Peyer's patch (tissue), 4 donors: ENCODE measurements at regions not wholly inside any gene's neighbourhood (a gene's known extent, or its start where the extent isn't known, plus 50 kb on each side); places are given as distances from the start of the nearest gene placed in this dataset.

Source experiments
- DNase-seq, 3 donors: peaks; one replicate each; pipeline ENCODE4 v3.0.0-alpha.2; 2017 to 2019
- H3K27ac ChIP-seq, 4 donors: fragments of 200-600 bp; sonication (generic); one replicate each; pipeline ENCODE4 v1.5.1; 2016 to 2019
- H3K27me3 ChIP-seq, 2 donors: fragments of 200-600 bp; sonication (generic); one replicate each; pipeline ENCODE4 v1.5.1; 2019
- H3K36me3 ChIP-seq, 3 donors: fragments of 200-600 bp; sonication (generic); one replicate each; pipeline ENCODE4 v1.5.1; 2016 to 2019
- H3K4me1 ChIP-seq, 4 donors: fragments of 200-600 bp; sonication (generic); one replicate each; pipeline ENCODE4 v1.5.1; 2016 to 2019
- H3K4me3 ChIP-seq, 4 donors: fragments of 200-600 bp; sonication (generic); 1 replicate in 3 of 4; 2 replicates in 1 of 4; pipeline ENCODE4 v1.5.1; 2016 to 2019; ENCODE audit warnings: mild to moderate bottlenecking in 1 of 4
- H3K9me3 ChIP-seq, 4 donors: fragments of 200-600 bp; sonication (generic); one replicate each; pipeline ENCODE4 v1.5.1; 2016 to 2019; ENCODE audit warnings: mild to moderate bottlenecking in 1 of 4
- POLR2A ChIP-seq, 2 donors: fragments of 450-650 bp; IDR thresholded peaks; one replicate each; pipeline ENCODE4 v1.5.1; 2017; ENCODE audit warnings: antibody characterized with exemption in 2 of 2, mild to moderate bottlenecking in 2 of 2, moderate library complexity in 2 of 2
- TF ChIP-seq, protein P1 (sequence below), 6 experiments: fragments of 450-650 bp in 4 of 6; fragments of 200-600 bp in 2 of 6; sonication (generic) in 1 of 6; IDR thresholded peaks; one replicate each; pipeline ENCODE4 v1.5.1; 2017 to 2019; ENCODE audit warnings: antibody characterized with exemption in 6 of 6, mild to moderate bottlenecking in 3 of 6, moderate library complexity in 1 of 6

- peaks cover 0 to 8% (median 0%) of the 10 kb centered on the region in 4 donors for H3K4me1 ChIP-seq
- no peak for DNase-seq
- no peaks in the 10 kb centered on the region for H3K36me3 ChIP-seq
- H3K27me3 ChIP-seq, result no peaks in the 10 kb centered on the region
- H3K4me3 ChIP-seq, result no peak overlapping the region
- H3K9me3 ChIP-seq, result no peaks in the 10 kb centered on the region
- H3K27ac ChIP-seq, result no peak overlapping the region
- TF ChIP-seq, protein P1, sequence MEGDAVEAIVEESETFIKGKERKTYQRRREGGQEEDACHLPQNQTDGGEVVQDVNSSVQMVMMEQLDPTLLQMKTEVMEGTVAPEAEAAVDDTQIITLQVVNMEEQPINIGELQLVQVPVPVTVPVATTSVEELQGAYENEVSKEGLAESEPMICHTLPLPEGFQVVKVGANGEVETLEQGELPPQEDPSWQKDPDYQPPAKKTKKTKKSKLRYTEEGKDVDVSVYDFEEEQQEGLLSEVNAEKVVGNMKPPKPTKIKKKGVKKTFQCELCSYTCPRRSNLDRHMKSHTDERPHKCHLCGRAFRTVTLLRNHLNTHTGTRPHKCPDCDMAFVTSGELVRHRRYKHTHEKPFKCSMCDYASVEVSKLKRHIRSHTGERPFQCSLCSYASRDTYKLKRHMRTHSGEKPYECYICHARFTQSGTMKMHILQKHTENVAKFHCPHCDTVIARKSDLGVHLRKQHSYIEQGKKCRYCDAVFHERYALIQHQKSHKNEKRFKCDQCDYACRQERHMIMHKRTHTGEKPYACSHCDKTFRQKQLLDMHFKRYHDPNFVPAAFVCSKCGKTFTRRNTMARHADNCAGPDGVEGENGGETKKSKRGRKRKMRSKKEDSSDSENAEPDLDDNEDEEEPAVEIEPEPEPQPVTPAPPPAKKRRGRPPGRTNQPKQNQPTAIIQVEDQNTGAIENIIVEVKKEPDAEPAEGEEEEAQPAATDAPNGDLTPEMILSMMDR (IDR thresholded peaks at IDR 0.05), result no peak
- no peak for TF ChIP-seq POLR2A (IDR thresholded peaks at IDR 0.05)
These were observed 83.4 kb upstream of the UCN3 start for GRCh38 chr10:5281356-5281755.

- no peak overlapping the region for H3K27ac ChIP-seq
- no peaks in the 10 kb centered on the region for H3K9me3 ChIP-seq
- H3K27me3 ChIP-seq, result no peaks in the 10 kb centered on the region
- no peak for DNase-seq
- H3K36me3 ChIP-seq, result no peaks in the 10 kb centered on the region
- no peak overlapping the region for H3K4me3 ChIP-seq
- H3K4me1 ChIP-seq, result peaks cover 0 to 8% (median 0%) of the 10 kb centered on the region in 4 donors
- TF ChIP-seq POLR2A (IDR thresholded peaks at IDR 0.05), result no peak
- TF ChIP-seq, protein P1 (IDR thresholded peaks at IDR 0.05), result no peak
These were observed 82.6 kb upstream of the UCN3 start for GRCh38 chr10:5282137-5282536.

- peaks cover 0 to 8% (median 0%) of the 10 kb centered on the region in 4 donors for H3K4me1 ChIP-seq
- no peaks in the 10 kb centered on the region for H3K36me3 ChIP-seq
- TF ChIP-seq, protein P1 (IDR thresholded peaks at IDR 0.05), result peak in 4 of 6 experiments; percentile 42 to 85 (median 81)
- no peak for TF ChIP-seq POLR2A (IDR thresholded peaks at IDR 0.05)
- peak in 2 of 3 donors; percentile 75 to 77 for DNase-seq
- H3K4me3 ChIP-seq, result no peak overlapping the region
- no peaks in the 10 kb centered on the region for H3K27me3 ChIP-seq
- no peaks in the 10 kb centered on the region for H3K9me3 ChIP-seq
- no peak overlapping the region for H3K27ac ChIP-seq
These were observed 81.2 kb upstream of the UCN3 start for GRCh38 chr10:5283305-5284158.

- DNase-seq, result no peak
- no peak for TF ChIP-seq POLR2A (IDR thresholded peaks at IDR 0.05)
- TF ChIP-seq, protein P1 (IDR thresholded peaks at IDR 0.05), result no peak
These were observed 80.3 kb upstream of the UCN3 start for GRCh38 chr10:5284311-5285057.

DNA sequence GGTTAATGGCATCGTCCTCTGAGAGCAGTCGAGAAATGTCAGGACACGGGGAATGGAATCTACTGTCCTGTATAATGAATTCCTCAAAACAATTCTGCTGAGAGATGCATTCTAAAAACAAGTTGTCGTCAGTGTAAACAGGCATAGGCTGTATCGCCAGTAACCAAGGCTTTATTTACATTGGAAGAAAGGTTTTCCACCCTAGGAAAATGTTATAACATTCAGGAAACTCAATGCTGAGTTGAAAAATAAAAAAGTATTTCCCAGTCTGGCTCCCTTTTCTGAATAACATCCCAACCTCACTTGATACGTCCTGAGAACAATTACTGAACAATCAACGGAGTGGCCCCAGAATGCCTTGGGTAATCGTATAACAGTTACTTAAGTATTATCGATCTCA, 79.6 kb upstream of the UCN3 start:
- H3K4me1 ChIP-seq, result peaks cover 0 to 8% (median 0%) of the 10 kb centered on the region in 4 donors
- TF ChIP-seq, protein P1 (IDR thresholded peaks at IDR 0.05), result no peak
- TF ChIP-seq POLR2A (IDR thresholded peaks at IDR 0.05), result no peak
- H3K27me3 ChIP-seq, result no peaks in the 10 kb centered on the region
- no peaks in the 10 kb centered on the region for H3K36me3 ChIP-seq
- no peak overlapping the region for H3K27ac ChIP-seq
- H3K4me3 ChIP-seq, result no peak overlapping the region
- no peaks in the 10 kb centered on the region for H3K9me3 ChIP-seq
- DNase-seq, result no peak

More at GRCh38 chr10:5284311-5285057, 80.3 kb upstream of the UCN3 start:
- H3K4me3 ChIP-seq, result no peak overlapping the region
- H3K4me1 ChIP-seq, result peaks cover 0 to 8% (median 0%) of the 10 kb centered on the region in 4 donors
- no peaks in the 10 kb centered on the region for H3K27me3 ChIP-seq
- H3K9me3 ChIP-seq, result no peaks in the 10 kb centered on the region
- H3K36me3 ChIP-seq, result no peaks in the 10 kb centered on the region
- no peak overlapping the region for H3K27ac ChIP-seq
